Endothelial cell (in vitro differentiated cells): ENCODE measurements at regions not wholly inside any gene's neighbourhood (a gene's known extent, or its start where the extent isn't known, plus 50 kb on each side); places are given as distances from the start of the nearest gene placed in this dataset.

Experiments used
- DNase-seq: peaks from one replicate; pipeline ENCODE4 v3.0.0; 2021; ENCODE audit warnings: low spot score
- H3K27ac Mint-ChIP-seq: one replicate; pipeline ENCODE4 v1.8.0; 2021; ENCODE audit warnings: mixed read lengths, inconsistent platforms; ENCODE audit not compliant: unreplicated experiment
- H3K27me3 Mint-ChIP-seq: one replicate; pipeline ENCODE4 v1.8.0; 2021; ENCODE audit warnings: mild to moderate bottlenecking, moderate library complexity, mixed read lengths, inconsistent platforms; ENCODE audit not compliant: unreplicated experiment
- H3K36me3 Mint-ChIP-seq: one replicate; pipeline ENCODE4 v1.8.0; 2021; ENCODE audit warnings: mild to moderate bottlenecking, low read depth, mixed read lengths, inconsistent platforms; ENCODE audit not compliant: unreplicated experiment
- H3K4me1 Mint-ChIP-seq: one replicate; pipeline ENCODE4 v1.8.0; 2021; ENCODE audit warnings: mild to moderate bottlenecking, mixed read lengths, inconsistent platforms; ENCODE audit not compliant: unreplicated experiment
- H3K4me3 Mint-ChIP-seq: one replicate; pipeline ENCODE4 v1.8.0; 2021; ENCODE audit warnings: mild to moderate bottlenecking, mixed read lengths, inconsistent platforms; ENCODE audit not compliant: unreplicated experiment
- H3K9me3 Mint-ChIP-seq: one replicate; pipeline ENCODE4 v1.8.0; 2021; ENCODE audit warnings: mixed read lengths, inconsistent platforms; ENCODE audit not compliant: unreplicated experiment
- TF ChIP-seq, protein P1 (sequence below): fragments of 200-600 bp; sonication (generic); IDR thresholded peaks from one replicate; pipeline ENCODE4 v1.5.0; 2021; ENCODE audit warnings: antibody characterized with exemption; ENCODE audit not compliant: unreplicated experiment

DNA sequence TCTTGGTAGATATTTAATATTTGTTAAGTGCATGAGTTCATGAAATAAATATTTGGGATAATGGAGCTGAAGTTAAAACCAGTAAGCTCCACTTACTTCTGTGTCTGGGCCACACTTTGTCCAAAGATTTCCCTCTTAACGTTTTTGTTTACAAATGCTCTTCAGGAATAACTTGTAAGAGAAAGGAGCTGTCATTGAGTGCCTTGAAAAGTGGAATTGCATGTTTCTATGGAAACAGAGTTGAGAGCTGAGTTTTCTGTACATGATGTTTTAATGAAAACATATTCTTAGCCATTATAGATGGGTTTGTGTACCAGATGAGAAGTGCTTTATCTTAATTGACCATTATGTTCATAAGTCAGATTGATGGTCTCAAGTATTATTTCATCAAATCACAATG is 1045.4 kb upstream of the EEF2KMT start:
- Mint-ChIP-seq H3K4me3 (no peak overlapping the region), H3K27ac (no peak overlapping the region), H3K9me3 (no peaks in the 10 kb centered on the region), H3K36me3 (no peaks in the 10 kb centered on the region), H3K27me3 (peaks cover 2% of the 10 kb centered on the region), H3K4me1 (no peaks in the 10 kb centered on the region)
- TF ChIP-seq, protein P1, sequence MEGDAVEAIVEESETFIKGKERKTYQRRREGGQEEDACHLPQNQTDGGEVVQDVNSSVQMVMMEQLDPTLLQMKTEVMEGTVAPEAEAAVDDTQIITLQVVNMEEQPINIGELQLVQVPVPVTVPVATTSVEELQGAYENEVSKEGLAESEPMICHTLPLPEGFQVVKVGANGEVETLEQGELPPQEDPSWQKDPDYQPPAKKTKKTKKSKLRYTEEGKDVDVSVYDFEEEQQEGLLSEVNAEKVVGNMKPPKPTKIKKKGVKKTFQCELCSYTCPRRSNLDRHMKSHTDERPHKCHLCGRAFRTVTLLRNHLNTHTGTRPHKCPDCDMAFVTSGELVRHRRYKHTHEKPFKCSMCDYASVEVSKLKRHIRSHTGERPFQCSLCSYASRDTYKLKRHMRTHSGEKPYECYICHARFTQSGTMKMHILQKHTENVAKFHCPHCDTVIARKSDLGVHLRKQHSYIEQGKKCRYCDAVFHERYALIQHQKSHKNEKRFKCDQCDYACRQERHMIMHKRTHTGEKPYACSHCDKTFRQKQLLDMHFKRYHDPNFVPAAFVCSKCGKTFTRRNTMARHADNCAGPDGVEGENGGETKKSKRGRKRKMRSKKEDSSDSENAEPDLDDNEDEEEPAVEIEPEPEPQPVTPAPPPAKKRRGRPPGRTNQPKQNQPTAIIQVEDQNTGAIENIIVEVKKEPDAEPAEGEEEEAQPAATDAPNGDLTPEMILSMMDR = no peak
- no peak for DNase-seq

DNA sequence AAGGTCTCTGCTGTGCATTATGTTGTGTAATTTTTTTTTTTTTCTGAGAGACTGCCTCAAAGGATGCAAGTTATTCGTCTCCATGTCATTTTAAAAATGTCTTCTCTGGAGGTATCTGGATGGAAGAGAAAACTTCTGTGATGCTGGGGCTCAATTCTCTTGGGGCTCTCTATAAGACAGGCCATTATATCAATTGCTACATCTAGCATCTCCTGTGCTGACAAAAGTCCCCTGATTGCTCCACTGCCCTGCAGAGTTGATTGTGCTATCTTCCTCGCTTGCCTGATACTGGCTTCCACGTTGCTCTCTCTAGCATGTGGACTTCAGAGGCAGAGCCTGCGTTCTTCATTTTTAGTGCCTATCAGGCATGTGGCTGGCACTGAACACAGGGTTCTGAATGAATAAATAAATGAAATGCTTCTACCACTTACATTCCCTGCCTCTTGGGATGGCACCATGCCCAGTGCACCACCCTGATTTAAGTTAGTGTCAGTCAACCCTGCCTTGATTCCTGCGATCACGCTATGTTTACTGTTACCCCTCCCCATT is 1035.5 kb upstream of the EEF2KMT start:
- H3K4me3 Mint-ChIP-seq = no peak overlapping the region
- TF ChIP-seq, protein P1 = no peak
- no peaks in the 10 kb centered on the region for H3K36me3 Mint-ChIP-seq
- no peak for DNase-seq
- no peaks in the 10 kb centered on the region for H3K9me3 Mint-ChIP-seq
- no peaks in the 10 kb centered on the region for H3K4me1 Mint-ChIP-seq
- no peak overlapping the region for H3K27ac Mint-ChIP-seq
- peaks cover 2% of the 10 kb centered on the region for H3K27me3 Mint-ChIP-seq

DNA sequence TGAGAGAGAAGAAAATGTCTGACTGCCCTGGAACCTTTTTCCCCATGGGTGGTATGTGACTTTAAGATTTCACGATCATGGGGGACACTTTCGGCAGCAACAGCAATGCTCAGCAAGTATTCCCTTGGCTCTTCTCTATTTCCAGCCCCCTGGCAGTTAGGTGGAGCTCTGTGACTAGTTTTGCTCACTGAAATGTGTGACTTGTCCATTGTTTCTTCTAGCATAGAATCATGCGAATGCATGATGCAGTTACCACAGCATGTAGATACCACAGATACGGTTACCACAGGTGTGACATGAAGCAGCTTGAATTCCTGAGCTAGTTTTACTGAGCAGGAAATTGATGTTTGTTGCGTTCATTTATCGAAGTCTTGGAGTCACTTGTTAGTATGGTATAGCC is 1034.5 kb upstream of the EEF2KMT start:
- Mint-ChIP-seq H3K9me3 (no peaks in the 10 kb centered on the region), H3K36me3 (no peaks in the 10 kb centered on the region), H3K27me3 (peaks cover 2% of the 10 kb centered on the region), H3K4me3 (no peak overlapping the region), H3K27ac (no peak overlapping the region), H3K4me1 (no peaks in the 10 kb centered on the region)
- DNase-seq = no peak
- TF ChIP-seq, protein P1 = no peak

DNA sequence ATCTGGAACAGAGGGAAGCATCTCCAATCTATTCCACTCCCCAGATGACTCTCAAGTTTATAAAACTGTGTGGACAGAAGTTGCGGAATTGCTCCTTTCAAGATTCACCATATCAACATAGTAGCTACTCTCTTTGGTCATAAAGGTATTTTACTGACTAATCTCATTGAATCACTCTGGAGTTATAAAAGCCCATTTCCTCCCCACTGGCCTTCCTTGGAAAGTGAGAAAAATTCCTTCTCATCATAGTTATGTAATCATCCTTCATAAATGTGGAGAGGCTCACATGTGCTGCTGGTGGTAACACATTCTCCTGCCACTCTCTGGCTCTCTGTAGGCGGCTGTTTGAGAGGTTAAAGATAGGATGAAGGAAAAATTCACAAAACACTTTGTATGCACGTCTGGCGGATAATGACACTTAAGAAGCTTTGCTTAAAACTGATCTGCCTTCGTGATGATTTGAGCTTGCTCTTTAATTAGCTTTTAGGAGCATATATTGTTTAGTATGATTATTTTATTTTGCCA is 1034.0 kb upstream of the EEF2KMT start:
- no peak overlapping the region for H3K27ac Mint-ChIP-seq
- H3K9me3 Mint-ChIP-seq = no peaks in the 10 kb centered on the region
- H3K4me3 Mint-ChIP-seq = no peak overlapping the region
- TF ChIP-seq, protein P1 = no peak
- no peak for DNase-seq
- peaks cover 2% of the 10 kb centered on the region for H3K27me3 Mint-ChIP-seq
- H3K4me1 Mint-ChIP-seq = no peaks in the 10 kb centered on the region
- no peaks in the 10 kb centered on the region for H3K36me3 Mint-ChIP-seq

DNA sequence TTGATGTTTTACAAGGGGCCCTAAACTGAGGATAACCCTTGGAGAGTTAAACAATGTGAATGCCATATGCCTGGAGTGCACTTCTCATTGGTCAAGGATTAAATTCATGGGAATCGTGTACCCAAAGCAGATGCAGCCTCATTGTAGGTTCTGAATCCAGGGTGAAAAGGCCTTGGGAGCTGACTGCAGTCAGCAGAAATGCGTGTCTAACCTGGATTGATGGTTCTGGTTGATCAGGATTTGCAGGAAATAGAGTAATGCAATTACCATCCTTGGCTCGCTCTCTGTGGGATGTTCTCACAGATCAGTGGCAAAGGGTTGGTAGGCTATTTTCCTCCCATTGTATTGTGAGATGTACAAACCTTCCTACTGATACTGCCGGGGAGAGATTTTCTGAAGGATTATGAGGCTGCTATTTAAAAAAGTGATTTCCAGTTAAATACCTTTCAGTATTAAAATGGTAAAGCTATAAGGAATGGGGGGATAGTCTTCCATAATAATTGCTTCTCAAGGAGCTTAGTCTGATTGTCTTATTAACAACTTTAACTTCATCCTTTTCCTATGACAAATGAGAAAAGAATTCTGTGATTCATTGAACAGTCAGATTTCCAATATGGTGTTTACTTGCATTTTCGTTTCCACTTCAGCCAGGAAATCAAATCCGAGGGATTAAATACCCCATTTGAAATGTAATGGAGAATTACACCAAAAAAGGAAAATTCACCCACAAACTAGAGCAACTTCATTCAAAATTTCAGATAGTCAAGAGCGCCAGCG is 1028.1 kb upstream of the EEF2KMT start:
- no peak for DNase-seq
- Mint-ChIP-seq H3K27ac (no peak overlapping the region), H3K9me3 (no peaks in the 10 kb centered on the region), H3K27me3 (no peaks in the 10 kb centered on the region), H3K4me1 (no peaks in the 10 kb centered on the region), H3K36me3 (no peaks in the 10 kb centered on the region), H3K4me3 (no peak overlapping the region)
- TF ChIP-seq, protein P1 = no peak
